NCI-H774 (cell line): ENCODE measurements at regions not wholly inside any gene's neighbourhood (a gene's known extent, or its start where the extent isn't known, plus 50 kb on each side); places are given as distances from the start of the nearest gene placed in this dataset.

Experiments used
- DNase-seq: peaks from one replicate; lab custom pipeline; 2025; lab: John Stamatoyannopoulos, UW

DNA sequence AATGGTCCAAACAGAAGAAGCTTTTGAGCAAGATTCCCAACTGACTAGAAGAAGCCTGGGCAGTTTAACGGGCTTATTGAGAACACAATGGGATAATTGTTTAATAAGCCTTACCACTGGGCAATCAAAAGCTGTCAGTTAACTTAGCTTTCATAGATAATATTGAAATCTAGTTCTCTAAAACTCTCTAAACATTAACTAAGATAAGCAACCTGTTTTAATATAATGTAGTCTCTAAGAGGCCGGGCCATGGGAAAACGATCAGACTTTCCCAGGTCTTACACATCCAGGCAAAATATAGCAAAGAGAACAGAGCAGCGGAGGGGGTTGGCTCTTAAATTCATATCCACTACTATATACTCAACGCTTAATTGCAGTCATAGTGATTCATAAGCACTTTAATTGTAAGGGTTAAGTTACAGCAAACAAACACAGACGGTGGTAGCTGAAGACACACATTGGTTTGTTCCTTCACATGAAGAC, 128.0 kb upstream of the FAM83B start:
- peak; percentile 38 for DNase-seq

- peak; percentile 43 for DNase-seq
These were observed 127.4 kb upstream of the FAM83B start for GRCh38 chr6:54719131-54719530.

GRCh38 chr6:54719633-54720032, 126.9 kb upstream of the FAM83B start:
- DNase-seq: peak; percentile 11

- no peak for DNase-seq
These were observed 124.2 kb upstream of the FAM83B start for GRCh38 chr6:54722328-54722727.

DNA sequence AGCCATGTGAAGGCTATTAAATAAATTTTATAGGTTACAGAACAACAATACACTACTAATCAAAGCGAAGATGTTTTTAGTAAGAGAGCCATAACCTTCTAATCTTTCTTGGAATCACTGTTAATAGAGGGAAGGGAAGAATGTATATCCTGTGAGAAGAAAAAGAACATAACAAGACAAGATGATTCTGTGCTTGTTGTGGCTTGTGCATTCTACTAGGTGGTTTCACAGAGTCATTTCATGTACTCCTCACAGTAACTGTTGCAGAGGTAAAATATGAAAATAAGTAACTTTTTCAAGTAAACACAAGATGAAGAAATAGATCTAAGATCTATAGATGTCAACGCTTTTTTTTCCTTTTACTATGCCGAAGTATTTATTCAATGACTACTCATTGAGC, 116.9 kb upstream of the FAM83B start:
- no peak for DNase-seq

GRCh38 chr6:54730767-54731630, 115.6 kb upstream of the FAM83B start:
- DNase-seq: no peak

DNA sequence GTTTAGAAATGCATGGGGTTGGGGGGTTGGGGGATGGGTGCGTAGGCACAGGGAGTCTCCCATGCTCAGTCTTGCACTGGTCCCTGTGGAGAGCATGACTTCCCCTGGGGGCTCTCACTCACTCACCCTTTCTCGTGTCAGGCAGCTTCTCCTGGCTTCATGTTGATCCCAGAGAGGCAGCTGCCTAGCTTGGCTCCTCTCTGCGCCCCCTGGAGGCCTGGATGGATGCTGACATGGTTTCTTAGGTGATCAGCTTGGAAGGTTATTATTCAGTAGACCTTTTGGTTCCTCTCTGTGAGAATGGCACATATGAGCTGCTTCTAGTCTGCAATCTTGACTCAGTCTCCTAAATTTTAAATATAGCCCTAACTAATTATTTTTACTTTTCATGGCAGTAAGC, 109.3 kb upstream of the FAM83B start:
- no peak for DNase-seq

DNA sequence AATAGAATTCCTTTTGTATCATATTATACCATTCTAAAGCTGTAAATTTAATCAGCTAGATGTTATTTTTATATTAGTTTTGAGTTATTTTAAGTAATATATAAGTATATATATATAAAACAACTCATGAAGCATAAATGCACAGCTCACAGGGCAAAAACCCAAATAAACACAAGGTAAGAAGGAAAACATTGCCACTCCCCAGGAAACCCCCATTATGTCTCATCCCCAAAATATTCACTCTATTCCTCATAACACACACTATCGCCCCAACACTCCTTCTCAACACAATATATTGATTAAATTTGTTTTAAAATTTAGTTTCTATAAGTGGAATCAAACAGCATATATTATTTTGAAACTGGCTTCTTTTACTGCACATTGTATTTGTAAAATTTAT, 98.6 kb upstream of the FAM83B start:
- no peak for DNase-seq

GRCh38 chr6:54754406-54754805, 92.2 kb upstream of the FAM83B start:
- no peak for DNase-seq

DNA sequence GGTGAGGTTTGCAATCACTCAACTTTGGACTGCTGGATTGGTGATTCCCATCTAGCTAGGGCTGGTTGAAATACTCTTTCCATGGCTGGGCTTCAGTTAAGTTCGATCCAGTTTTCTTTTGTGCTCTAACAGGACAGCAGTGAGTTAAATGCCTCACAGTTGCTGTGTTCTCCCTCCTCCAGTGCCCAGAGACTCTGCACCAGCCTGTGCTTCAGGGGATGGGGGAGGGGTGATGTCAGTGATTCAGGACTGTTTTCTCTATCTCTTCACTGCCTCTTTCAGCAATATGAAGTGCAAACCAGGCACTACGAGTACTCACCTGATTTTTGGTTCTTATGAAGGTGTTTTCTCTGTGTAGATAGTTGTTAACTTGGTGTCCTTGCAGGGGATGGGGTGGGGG, 88.2 kb upstream of the FAM83B start:
- no peak for DNase-seq

DNA sequence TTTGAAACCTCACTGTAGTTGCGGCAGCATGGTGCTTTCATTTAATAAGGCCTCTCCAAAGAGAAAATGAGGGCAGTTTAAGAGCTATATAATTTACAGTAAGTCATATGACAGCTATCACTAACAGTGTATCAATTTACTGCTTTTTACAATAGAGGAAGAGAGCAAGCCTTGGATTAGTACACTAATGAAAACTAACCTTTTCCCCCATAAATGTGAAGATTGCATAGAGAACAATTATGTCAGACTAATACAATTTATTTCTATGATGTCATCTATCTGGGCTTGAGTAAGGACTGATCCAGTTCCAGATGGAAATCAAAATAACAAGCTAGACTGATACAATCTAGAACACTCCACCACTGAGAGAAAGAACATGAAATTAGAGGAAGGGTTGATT, 78.1 kb upstream of the FAM83B start:
- no peak for DNase-seq

GRCh38 chr6:54770328-54770727, 76.2 kb upstream of the FAM83B start:
- no peak for DNase-seq

GRCh38 chr6:54771968-54772367, 74.6 kb upstream of the FAM83B start:
- no peak for DNase-seq

DNA sequence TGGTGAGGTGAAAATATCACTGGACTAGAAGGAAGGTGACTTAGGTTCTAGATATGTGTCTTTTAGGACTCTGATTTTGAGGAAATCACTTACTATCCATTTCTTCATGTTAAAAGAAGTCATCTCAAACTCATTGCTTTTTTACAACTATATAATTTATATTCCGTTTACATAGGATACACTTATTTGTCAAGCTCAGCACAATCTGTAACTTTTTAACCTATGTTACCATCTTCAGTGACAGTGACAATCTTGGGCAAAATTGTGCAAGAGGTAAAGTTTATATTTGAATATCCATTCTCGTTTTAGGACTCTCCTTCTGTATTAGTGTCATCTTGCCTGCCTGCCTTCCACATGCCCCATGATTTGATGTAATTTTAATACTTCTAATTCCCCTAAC, 74.0 kb upstream of the FAM83B start:
- DNase-seq: no peak

DNA sequence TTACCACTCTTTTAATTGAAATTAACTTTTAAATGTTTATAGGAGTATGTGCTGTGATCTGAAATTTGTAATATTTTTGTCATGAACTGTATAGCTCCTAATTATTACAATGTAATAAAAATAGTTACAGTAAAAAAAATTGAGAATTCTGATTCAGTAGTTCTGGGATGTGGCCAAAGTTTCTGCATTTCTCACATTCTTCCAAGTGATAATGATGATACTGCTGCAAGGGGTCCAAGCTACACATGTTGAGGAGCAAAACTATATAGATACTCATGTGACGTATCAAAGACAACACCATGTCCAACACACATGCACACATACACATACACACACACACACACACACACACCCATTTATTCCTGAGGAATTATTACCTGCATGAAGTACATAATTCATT, 71.0 kb upstream of the FAM83B start:
- no peak for DNase-seq

- DNase-seq: no peak
These were observed 69.7 kb upstream of the FAM83B start for GRCh38 chr6:54776891-54777290.

- no peak for DNase-seq
These were observed 67.8 kb upstream of the FAM83B start for GRCh38 chr6:54778731-54779130.

- DNase-seq: no peak
These were observed 62.6 kb upstream of the FAM83B start for GRCh38 chr6:54784011-54784410.

GRCh38 chr6:54786154-54786553, 60.4 kb upstream of the FAM83B start:
- no peak for DNase-seq

DNA sequence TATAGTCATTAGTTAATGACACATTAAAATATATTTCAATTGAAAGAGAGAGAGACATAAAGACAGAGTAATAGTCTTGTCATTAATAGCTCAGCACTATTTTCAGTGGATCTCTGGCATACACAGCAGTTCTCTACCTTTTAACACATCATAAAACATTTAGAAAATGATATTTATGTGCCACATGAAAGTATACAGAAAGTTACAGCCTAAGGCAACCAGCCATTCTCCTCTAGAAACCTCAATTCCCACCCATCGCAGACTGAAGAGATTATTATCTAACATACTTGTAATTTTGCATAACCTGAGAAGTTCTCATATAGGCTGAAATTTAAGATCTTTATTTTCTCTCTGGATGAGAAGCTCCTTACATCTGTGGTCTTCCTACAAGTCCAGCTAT, 58.7 kb upstream of the FAM83B start:
- no peak for DNase-seq
